Loucy (cell line): ENCODE measurements at regions not wholly inside any gene's neighbourhood (a gene's known extent, or its start where the extent isn't known, plus 50 kb on each side); places are given as distances from the start of the nearest gene placed in this dataset.

Experiments used
- H2AFZ ChIP-seq: fragments of 200-600 bp; sonication (generic); 2 replicates; pipeline ENCODE4 v1.6.0; 2016; ENCODE audit warnings: antibody characterized with exemption, mild to moderate bottlenecking, low read length, moderate library complexity
- H3F3A ChIP-seq: fragments of 200-600 bp; 2 replicates; pipeline ENCODE4 v1.6.0; 2016; ENCODE audit warnings: antibody characterized with exemption, low read depth, mild to moderate bottlenecking
- H3K27me3 ChIP-seq: fragments of 200-600 bp; sonication (generic); 2 replicates; pipeline ENCODE4 v1.6.1; 2014; ENCODE audit warnings: low read length, mild to moderate bottlenecking; ENCODE audit not compliant: insufficient read depth, poor library complexity, severe bottlenecking
- H3K36me3 ChIP-seq: fragments of 200-600 bp; sonication (generic); 2 replicates; pipeline ENCODE4 v1.6.1; 2016; ENCODE audit warnings: low read length; ENCODE audit not compliant: insufficient read depth
- H3K4me1 ChIP-seq: fragments of 200-600 bp; sonication (generic); 2 replicates; pipeline ENCODE4 v1.5.1; 2014; ENCODE audit warnings: low read length, mild to moderate bottlenecking; ENCODE audit not compliant: insufficient read depth, poor library complexity, severe bottlenecking
- H3K4me2 ChIP-seq: fragments of 200-600 bp; sonication (generic); 2 replicates; pipeline ENCODE4 v1.6.0; 2014; ENCODE audit warnings: antibody characterized with exemption, low read length, low read depth, mild to moderate bottlenecking; ENCODE audit not compliant: poor library complexity, severe bottlenecking
- H3K4me3 ChIP-seq: fragments of 200-600 bp; sonication (generic); 2 replicates; pipeline ENCODE4 v1.5.1; 2014; ENCODE audit warnings: low read length, mild to moderate bottlenecking, mixed read lengths; ENCODE audit not compliant: poor library complexity, severe bottlenecking
- H3K79me2 ChIP-seq: fragments of 200-600 bp; sonication (generic); 2 replicates; pipeline ENCODE4 v1.6.1; 2014; ENCODE audit warnings: low read length; ENCODE audit not compliant: insufficient read depth
- H3K9ac ChIP-seq: fragments of 200-600 bp; sonication (generic); 2 replicates; pipeline ENCODE4 v1.6.0; 2014; ENCODE audit warnings: mild to moderate bottlenecking, low read depth, low read length, moderate library complexity; ENCODE audit not compliant: poor library complexity, severe bottlenecking
- H3K9me2 ChIP-seq: fragments of 200-600 bp; sonication (generic); replicated peaks from 2 replicates; pipeline ENCODE4 v1.6.1; 2016; ENCODE audit warnings: low read depth, low read length, mixed read lengths
- H3K9me3 ChIP-seq: fragments of 200-600 bp; sonication (generic); 2 replicates; pipeline ENCODE4 v1.6.1; 2014; ENCODE audit warnings: mild to moderate bottlenecking, antibody characterized with exemption, low read length, low read depth; ENCODE audit not compliant: insufficient read depth
- H4K20me1 ChIP-seq: fragments of 200-600 bp; sonication (generic); 2 replicates; pipeline ENCODE4 v1.6.0; 2014; ENCODE audit warnings: antibody characterized with exemption, low read length, mild to moderate bottlenecking; ENCODE audit not compliant: insufficient read depth, poor library complexity, severe bottlenecking
- EZH2phosphoT487 ChIP-seq: fragments of 200-600 bp; IDR thresholded peaks from 2 replicates; pipeline ENCODE4 v1.6.1; 2018; ENCODE audit warnings: antibody characterized with exemption, mild to moderate bottlenecking, moderate library complexity, borderline replicate concordance
- TF ChIP-seq, protein P1 (sequence below): fragments of 200-600 bp; sonication (generic); conservative IDR thresholded peaks from 2 replicates; pipeline ENCODE4 v1.5.1; 2014; ENCODE audit warnings: mild to moderate bottlenecking, antibody characterized with exemption, low read length

DNA sequence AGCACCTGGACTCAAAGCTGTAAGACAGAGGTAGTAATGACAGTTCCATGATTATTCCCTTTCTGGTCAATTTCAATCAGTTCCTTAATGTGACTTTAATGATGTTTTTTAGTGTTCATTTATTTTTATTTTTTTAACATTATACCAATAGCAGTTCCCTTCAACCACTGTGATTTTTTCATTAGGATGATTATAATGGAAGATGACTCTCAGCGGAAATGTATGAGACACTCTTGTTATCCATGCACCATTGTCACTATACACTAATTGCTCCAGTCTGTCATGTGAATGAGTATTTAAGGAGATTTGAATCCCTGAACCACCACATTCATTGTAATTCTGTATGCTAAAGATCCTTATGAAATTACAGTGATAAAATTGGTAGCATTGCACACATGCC, 2102.3 kb upstream of the AGA start:
- no peaks in the 10 kb centered on the region for H3K79me2 ChIP-seq
- no peak overlapping the region for H3K4me2 ChIP-seq
- H3K9me3 ChIP-seq: no peaks in the 10 kb centered on the region
- no peak overlapping the region for H3K9ac ChIP-seq
- H3K4me1 ChIP-seq: no peaks in the 10 kb centered on the region
- H3K36me3 ChIP-seq: no peaks in the 10 kb centered on the region
- no peaks in the 10 kb centered on the region for H4K20me1 ChIP-seq
- H3F3A ChIP-seq: no peaks in the 10 kb centered on the region
- H3K4me3 ChIP-seq: no peak overlapping the region
- no peak for TF ChIP-seq EZH2phosphoT487
- TF ChIP-seq, protein P1, sequence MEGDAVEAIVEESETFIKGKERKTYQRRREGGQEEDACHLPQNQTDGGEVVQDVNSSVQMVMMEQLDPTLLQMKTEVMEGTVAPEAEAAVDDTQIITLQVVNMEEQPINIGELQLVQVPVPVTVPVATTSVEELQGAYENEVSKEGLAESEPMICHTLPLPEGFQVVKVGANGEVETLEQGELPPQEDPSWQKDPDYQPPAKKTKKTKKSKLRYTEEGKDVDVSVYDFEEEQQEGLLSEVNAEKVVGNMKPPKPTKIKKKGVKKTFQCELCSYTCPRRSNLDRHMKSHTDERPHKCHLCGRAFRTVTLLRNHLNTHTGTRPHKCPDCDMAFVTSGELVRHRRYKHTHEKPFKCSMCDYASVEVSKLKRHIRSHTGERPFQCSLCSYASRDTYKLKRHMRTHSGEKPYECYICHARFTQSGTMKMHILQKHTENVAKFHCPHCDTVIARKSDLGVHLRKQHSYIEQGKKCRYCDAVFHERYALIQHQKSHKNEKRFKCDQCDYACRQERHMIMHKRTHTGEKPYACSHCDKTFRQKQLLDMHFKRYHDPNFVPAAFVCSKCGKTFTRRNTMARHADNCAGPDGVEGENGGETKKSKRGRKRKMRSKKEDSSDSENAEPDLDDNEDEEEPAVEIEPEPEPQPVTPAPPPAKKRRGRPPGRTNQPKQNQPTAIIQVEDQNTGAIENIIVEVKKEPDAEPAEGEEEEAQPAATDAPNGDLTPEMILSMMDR: no peak
- no peaks in the 10 kb centered on the region for H3K27me3 ChIP-seq
- H2AFZ ChIP-seq: no peak overlapping the region
- H3K9me2 ChIP-seq: no peaks in the 10 kb centered on the region

DNA sequence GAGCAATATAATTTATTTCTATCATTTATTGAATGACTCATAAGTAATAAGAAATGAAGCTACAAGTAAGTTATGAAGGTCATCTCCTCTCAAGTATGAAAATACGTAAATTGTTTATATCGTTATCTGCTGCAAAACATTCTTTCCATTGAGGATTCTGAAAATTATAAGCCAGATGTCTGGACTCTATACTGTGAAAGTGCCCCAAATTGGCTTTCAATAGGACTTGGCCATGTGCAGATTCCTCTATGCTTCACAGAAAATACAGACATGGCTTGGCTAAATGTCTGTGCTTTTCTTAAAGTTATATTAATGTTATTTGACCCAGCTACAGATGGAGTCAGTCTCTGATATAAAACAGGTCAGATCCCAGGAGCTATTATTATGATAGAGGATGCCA, 2109.9 kb upstream of the AGA start:
- Histone ChIP-seq H3K4me3 (no peak overlapping the region), H3K4me1 (no peaks in the 10 kb centered on the region), H3K9me2 (no peaks in the 10 kb centered on the region), H2AFZ (no peak overlapping the region), H3K9ac (no peak overlapping the region), H3K27me3 (no peaks in the 10 kb centered on the region), H3F3A (no peaks in the 10 kb centered on the region), H3K4me2 (no peak overlapping the region), H3K36me3 (no peaks in the 10 kb centered on the region), H3K79me2 (no peaks in the 10 kb centered on the region), H3K9me3 (no peaks in the 10 kb centered on the region), H4K20me1 (no peaks in the 10 kb centered on the region)
- no peak for TF ChIP-seq EZH2phosphoT487
- TF ChIP-seq, protein P1: no peak

DNA sequence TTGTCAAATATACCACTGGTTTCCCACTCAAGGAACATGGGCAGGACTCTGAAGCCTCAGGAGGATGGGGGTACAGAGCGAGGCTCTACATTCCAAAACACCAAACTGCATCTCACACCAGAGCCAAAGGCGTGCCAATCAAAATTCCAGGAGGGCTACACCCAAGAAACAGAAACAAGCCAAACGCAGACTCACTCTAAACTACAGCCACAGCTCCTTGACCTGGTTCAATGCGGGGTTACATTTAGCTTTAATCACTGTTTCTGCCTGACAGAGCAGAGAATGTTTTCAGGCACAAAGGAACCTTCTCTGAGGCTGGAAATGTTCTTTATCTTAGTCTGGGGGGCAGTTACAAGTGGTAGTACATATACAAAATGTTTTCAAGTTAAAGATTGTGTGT, 2121.5 kb upstream of the AGA start:
- Histone ChIP-seq H3K9ac (no peak overlapping the region), H3K4me3 (no peak overlapping the region), H3K27me3 (no peaks in the 10 kb centered on the region), H3K36me3 (no peaks in the 10 kb centered on the region), H3K4me1 (no peaks in the 10 kb centered on the region), H3K9me3 (no peaks in the 10 kb centered on the region), H4K20me1 (no peaks in the 10 kb centered on the region), H3K79me2 (no peaks in the 10 kb centered on the region), H3F3A (no peaks in the 10 kb centered on the region), H3K4me2 (no peak overlapping the region), H2AFZ (no peak overlapping the region), H3K9me2 (no peaks in the 10 kb centered on the region)
- TF ChIP-seq, protein P1: no peak
- no peak for TF ChIP-seq EZH2phosphoT487
